ENCODE measurements at regions not wholly inside any gene's neighbourhood (a gene's known extent, or its start where the extent isn't known, plus 50 kb on each side); places are given as distances from the start of the nearest gene placed in this dataset.

DNA sequence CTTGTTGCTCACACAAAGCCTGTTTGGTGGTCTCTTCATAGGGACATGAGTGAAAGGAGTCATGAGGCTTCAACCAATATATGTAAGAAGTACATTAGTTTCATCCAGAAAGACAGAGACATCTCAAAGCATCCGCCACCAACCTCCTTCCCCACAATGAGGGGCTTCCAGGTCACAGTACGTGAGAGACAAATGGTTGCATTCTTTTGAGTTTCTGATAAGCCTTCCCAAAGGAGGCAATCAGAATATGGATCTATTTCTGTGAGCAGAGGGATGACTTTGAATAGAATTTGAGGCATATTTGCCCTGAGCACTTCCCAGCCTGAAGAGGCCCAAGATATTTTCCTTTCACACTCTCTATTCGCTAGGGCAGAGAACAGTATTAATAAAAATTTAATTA, 931.1 kb downstream of the FAM181B start (continued):
- no peak for TF ChIP-seq RNF2 (IDR thresholded peaks at IDR 0.05; ENCODE audit: borderline replicate concordance, low read depth, low read length, missing control alignments, poor library complexity, severe bottlenecking)
- no peak for TF ChIP-seq RBBP5 (IDR thresholded peaks at IDR 0.05; ENCODE audit: borderline replicate concordance, low read depth, low read length)

Measured in H1 (cell line).